Lung (tissue), 11 donors: ENCODE measurements at regions not wholly inside any gene's neighbourhood (a gene's known extent, or its start where the extent isn't known, plus 50 kb on each side); places are given as distances from the start of the nearest gene placed in this dataset.

Source experiments
- ATAC-seq: fragments of 200-7000 bp; cut with Tn5 transposase; one replicate; pipeline ENCODE4 v1.9.1; 2020; ENCODE audit warnings: moderate number of reproducible peaks; ENCODE audit not compliant: insufficient read depth, low FRiP score
- DNase-seq, 3 donors: peaks; one replicate each; pipeline ENCODE4 v3.0.0-alpha.2; 2013 to 2017
- H3K27ac ChIP-seq, 2 donors: one replicate each; pipeline ENCODE4 v1.5.1; 2013; ENCODE audit warnings: mild to moderate bottlenecking in 2 of 2, moderate library complexity in 2 of 2, control low read depth in 1 of 2, inconsistent platforms in 1 of 2, low read depth in 1 of 2, low read length in 1 of 2
- H3K27me3 ChIP-seq, 3 donors: one replicate each; pipeline ENCODE4 v1.5.1; 2013; ENCODE audit warnings: low read length in 2 of 3; ENCODE audit not compliant: control insufficient read depth in 3 of 3, insufficient read depth in 3 of 3
- H3K36me3 ChIP-seq, 4 donors: one replicate each; pipeline ENCODE4 v1.5.1; 2013; ENCODE audit warnings: low read length in 4 of 4, mild to moderate bottlenecking in 1 of 4, moderate library complexity in 1 of 4; ENCODE audit not compliant: control insufficient read depth in 4 of 4, insufficient read depth in 4 of 4
- H3K4me1 ChIP-seq, 5 donors: one replicate each; pipeline ENCODE4 v1.5.1; 2013; ENCODE audit warnings: low read length in 5 of 5, mild to moderate bottlenecking in 2 of 5, moderate library complexity in 1 of 5; ENCODE audit not compliant: control insufficient read depth in 5 of 5, insufficient read depth in 5 of 5
- H3K4me3 ChIP-seq: one replicate; pipeline ENCODE4 v1.5.1; 2013; ENCODE audit warnings: mild to moderate bottlenecking, control low read depth, moderate library complexity
- H3K9ac ChIP-seq, 2 donors: one replicate each; pipeline ENCODE4 v1.5.1; 2013; ENCODE audit warnings: low read length in 2 of 2, control low read depth in 1 of 2; ENCODE audit not compliant: insufficient read depth in 1 of 2
- H3K9me3 ChIP-seq, 4 donors: one replicate each; pipeline ENCODE4 v1.5.1; 2013; ENCODE audit warnings: low read length in 3 of 4, mild to moderate bottlenecking in 1 of 4, moderate library complexity in 1 of 4; ENCODE audit not compliant: control insufficient read depth in 4 of 4, insufficient read depth in 3 of 4
- WGBS, 2 donors: extraction: QIAGEN DNeasy Blood & Tissue Kit; methylation state at CpG; one replicate each; pipeline ENCODE4 v1.1.7; 2013; 5-methylcytosine and 5-hydroxymethylcytosine counted together
- TF ChIP-seq, protein P1 (sequence below): IDR thresholded peaks from 2 replicates; pipeline ENCODE4 v1.5.1; 2012; ENCODE audit warnings: mild to moderate bottlenecking; ENCODE audit errors: control extremely low read depth, extremely low read depth
- donor health status: control.
- donor health status: control.
- donor health status: Bipolar disorder and iron deficiency.
- donor health status: healthy.
- donor health status: DM: yes; HTN: yes; CAD: no.

- no peak overlapping the region for H3K4me3 ChIP-seq
- H3K9me3 ChIP-seq, result no peaks in the 10 kb centered on the region
- TF ChIP-seq, protein P1, sequence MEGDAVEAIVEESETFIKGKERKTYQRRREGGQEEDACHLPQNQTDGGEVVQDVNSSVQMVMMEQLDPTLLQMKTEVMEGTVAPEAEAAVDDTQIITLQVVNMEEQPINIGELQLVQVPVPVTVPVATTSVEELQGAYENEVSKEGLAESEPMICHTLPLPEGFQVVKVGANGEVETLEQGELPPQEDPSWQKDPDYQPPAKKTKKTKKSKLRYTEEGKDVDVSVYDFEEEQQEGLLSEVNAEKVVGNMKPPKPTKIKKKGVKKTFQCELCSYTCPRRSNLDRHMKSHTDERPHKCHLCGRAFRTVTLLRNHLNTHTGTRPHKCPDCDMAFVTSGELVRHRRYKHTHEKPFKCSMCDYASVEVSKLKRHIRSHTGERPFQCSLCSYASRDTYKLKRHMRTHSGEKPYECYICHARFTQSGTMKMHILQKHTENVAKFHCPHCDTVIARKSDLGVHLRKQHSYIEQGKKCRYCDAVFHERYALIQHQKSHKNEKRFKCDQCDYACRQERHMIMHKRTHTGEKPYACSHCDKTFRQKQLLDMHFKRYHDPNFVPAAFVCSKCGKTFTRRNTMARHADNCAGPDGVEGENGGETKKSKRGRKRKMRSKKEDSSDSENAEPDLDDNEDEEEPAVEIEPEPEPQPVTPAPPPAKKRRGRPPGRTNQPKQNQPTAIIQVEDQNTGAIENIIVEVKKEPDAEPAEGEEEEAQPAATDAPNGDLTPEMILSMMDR, result no peak
- H3K4me1 ChIP-seq, result peaks cover 0 to 12% (median 0%) of the 10 kb centered on the region in 5 donors
- ATAC-seq, result no peak
- no peak for DNase-seq
- no peaks in the 10 kb centered on the region for H3K36me3 ChIP-seq
- H3K27me3 ChIP-seq, result no peaks in the 10 kb centered on the region
- no peak overlapping the region for H3K27ac ChIP-seq
- no peak overlapping the region for H3K9ac ChIP-seq
- WGBS, 2 donors, result 67 to 89% methylated on average over 1 of the region's 1 CpG
Measured at GRCh38 chr2:176692533-176692932, 423.3 kb downstream of the MTX2 start.

DNA sequence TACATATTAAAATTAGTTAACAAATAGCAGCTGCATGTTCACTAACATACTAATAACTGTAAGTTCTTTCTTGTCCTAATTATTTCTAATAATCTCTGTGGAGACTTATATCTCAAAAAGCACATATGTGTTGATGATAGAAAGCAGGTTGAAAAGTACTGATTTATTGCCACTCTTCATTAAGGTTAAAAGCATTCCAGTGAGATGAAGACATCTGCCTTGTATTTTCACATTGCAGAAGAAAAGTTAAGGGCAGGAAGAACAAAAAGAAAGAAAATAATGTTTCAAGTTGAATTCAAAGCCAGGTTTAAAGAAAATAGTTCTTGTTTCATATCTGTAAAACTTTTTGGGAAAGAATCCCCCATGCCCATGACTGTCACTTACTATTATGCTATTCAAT is 429.9 kb downstream of the MTX2 start:
- ATAC-seq, result no peak
- TF ChIP-seq, protein P1, result no peak
- no peak overlapping the region for H3K27ac ChIP-seq
- H3K36me3 ChIP-seq, result no peaks in the 10 kb centered on the region
- no peaks in the 10 kb centered on the region for H3K27me3 ChIP-seq
- no peak overlapping the region for H3K4me3 ChIP-seq
- no peak overlapping the region for H3K9ac ChIP-seq
- no peak for DNase-seq
- no peaks in the 10 kb centered on the region for H3K9me3 ChIP-seq
- H3K4me1 ChIP-seq, result peaks cover 0 to 19% (median 5%) of the 10 kb centered on the region in 5 donors

GRCh38 chr2:176699644-176700043 is 430.4 kb downstream of the MTX2 start:
- Histone ChIP-seq H3K36me3 (no peaks in the 10 kb centered on the region), H3K27me3 (no peaks in the 10 kb centered on the region), H3K9ac (no peak overlapping the region), H3K4me3 (no peak overlapping the region), H3K9me3 (no peaks in the 10 kb centered on the region), H3K4me1 (peaks cover 0 to 25% (median 7%) of the 10 kb centered on the region in 5 donors), H3K27ac (no peak overlapping the region)
- TF ChIP-seq, protein P1, result no peak
- DNase-seq (peak in 2 of 3 donors; percentile 77 to 87), ATAC-seq (no peak)

DNA sequence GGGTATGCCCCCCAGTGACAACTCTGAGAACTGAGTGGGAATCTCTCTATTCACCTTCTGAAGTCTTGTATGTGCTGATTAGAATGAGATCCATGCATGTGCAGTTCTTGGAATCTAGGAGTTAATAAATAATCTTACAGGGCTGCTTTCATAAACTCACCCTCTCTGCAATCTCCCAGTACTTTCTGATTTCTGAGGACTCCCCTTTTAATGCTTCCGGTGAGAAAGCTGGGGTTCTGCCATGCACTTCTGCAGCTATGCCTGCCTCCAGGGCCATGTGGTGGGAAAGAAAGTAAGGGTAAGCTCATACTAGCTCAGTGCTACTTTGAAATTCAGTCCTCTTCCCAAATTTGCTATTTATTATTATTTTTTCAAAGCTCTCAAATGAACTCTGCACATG is 432.9 kb downstream of the MTX2 start:
- Histone ChIP-seq H3K9ac (no peak overlapping the region), H3K9me3 (no peaks in the 10 kb centered on the region), H3K36me3 (no peaks in the 10 kb centered on the region), H3K27ac (no peak overlapping the region), H3K27me3 (no peaks in the 10 kb centered on the region), H3K4me1 (peaks cover 0 to 26% (median 7%) of the 10 kb centered on the region in 5 donors), H3K4me3 (no peak overlapping the region)
- TF ChIP-seq, protein P1, result no peak
- ATAC-seq, result no peak
- WGBS, 2 donors, result 75 to 76% methylated on average over 1 of the region's 1 CpG
- peak in 1 of 3 donors; percentile 58 for DNase-seq
